ENCODE measurements at regions not wholly inside any gene's neighbourhood (a gene's known extent, or its start where the extent isn't known, plus 50 kb on each side); places are given as distances from the start of the nearest gene placed in this dataset.

DNA sequence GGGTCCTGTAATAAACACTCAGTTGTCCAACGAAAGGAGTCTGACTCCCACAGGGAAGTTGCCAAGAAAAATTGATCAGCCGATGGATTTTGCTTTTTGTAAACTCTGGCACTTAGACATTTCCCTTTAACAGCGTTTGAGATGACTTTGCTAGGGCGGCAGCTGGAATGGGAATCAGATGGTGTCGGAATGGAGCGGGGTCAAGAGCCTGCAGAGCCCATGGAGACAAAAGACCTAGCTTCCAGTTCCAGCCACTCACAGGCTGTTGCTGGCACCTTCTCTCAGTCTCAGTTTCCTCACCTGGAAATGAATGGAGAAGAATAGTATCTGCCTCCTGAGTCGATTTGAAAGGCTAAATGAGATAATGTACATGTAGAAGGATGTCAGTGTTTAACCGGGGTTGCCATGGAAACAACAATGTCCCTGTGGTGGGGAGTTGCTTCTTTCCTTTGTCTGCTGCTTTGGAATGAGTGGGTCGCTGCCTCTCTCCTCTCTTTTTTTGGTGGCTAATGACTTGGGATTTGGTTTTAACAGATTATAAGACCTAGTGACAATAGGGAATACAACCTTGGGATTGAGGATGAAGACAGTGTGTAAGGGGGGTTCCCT is 137.4 kb downstream of the GAS1 start:
- TF ChIP-seq, protein P1, sequence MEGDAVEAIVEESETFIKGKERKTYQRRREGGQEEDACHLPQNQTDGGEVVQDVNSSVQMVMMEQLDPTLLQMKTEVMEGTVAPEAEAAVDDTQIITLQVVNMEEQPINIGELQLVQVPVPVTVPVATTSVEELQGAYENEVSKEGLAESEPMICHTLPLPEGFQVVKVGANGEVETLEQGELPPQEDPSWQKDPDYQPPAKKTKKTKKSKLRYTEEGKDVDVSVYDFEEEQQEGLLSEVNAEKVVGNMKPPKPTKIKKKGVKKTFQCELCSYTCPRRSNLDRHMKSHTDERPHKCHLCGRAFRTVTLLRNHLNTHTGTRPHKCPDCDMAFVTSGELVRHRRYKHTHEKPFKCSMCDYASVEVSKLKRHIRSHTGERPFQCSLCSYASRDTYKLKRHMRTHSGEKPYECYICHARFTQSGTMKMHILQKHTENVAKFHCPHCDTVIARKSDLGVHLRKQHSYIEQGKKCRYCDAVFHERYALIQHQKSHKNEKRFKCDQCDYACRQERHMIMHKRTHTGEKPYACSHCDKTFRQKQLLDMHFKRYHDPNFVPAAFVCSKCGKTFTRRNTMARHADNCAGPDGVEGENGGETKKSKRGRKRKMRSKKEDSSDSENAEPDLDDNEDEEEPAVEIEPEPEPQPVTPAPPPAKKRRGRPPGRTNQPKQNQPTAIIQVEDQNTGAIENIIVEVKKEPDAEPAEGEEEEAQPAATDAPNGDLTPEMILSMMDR (IDR thresholded peaks at IDR 0.05), result no peak
- no peak for TF ChIP-seq EZH2 (IDR thresholded peaks at IDR 0.05; ENCODE audit: borderline replicate concordance, insufficient read depth, low read depth, low read length, poor library complexity, severe bottlenecking)
